Heart right ventricle (tissue), 16 donors: ENCODE measurements at regions not wholly inside any gene's neighbourhood (a gene's known extent, or its start where the extent isn't known, plus 50 kb on each side); places are given as distances from the start of the nearest gene placed in this dataset.

Experiments
- ATAC-seq, 8 donors: fragments of 200-7000 bp; cut with Tn5 transposase; one replicate each; pipeline ENCODE4 v1.9.1; 2020; ENCODE audit warnings: mild to moderate bottlenecking in 8 of 8, moderate library complexity in 8 of 8, moderate number of reproducible peaks in 1 of 8
- DNase-seq, 2 donors: peaks; one replicate each; pipeline ENCODE4 v3.0.0-alpha.2; 2020
- H3K27ac ChIP-seq, 10 donors: fragments of 200-600 bp; sonication (generic) in 2 of 10; one replicate each; pipeline versions ENCODE4 v1.5.0 to v1.8.0; 2020 to 2022; ENCODE audit warnings: mild to moderate bottlenecking in 3 of 10
- H3K27me3 ChIP-seq, 7 donors: fragments of 200-600 bp; one replicate each; pipeline ENCODE4 v1.8.0; 2021 to 2022; ENCODE audit warnings: mild to moderate bottlenecking in 2 of 7
- H3K36me3 ChIP-seq, 9 donors: fragments of 200-600 bp; sonication (generic) in 1 of 9; one replicate each; pipeline versions ENCODE4 v1.5.0 to v1.8.0; 2020 to 2022; ENCODE audit warnings: mild to moderate bottlenecking in 2 of 9
- H3K4me1 ChIP-seq, 9 donors: fragments of 200-600 bp; sonication (generic) in 1 of 9; one replicate each; pipeline versions ENCODE4 v1.5.0 to v1.8.0; 2020 to 2022; ENCODE audit warnings: mild to moderate bottlenecking in 4 of 9
- H3K4me3 ChIP-seq, 10 donors: fragments of 200-600 bp; sonication (generic) in 2 of 10; one replicate each; pipeline versions ENCODE4 v1.5.0 to v1.8.0; 2020 to 2022; ENCODE audit warnings: mild to moderate bottlenecking in 7 of 10, moderate library complexity in 2 of 10
- H3K9me3 ChIP-seq, 11 donors: fragments of 200-600 bp in 10 of 11; sonication (generic) in 2 of 11; one replicate each; pipeline versions ENCODE4 v1.5.0 to v1.8.0; 2013 to 2022; ENCODE audit warnings: mild to moderate bottlenecking in 2 of 11, control low read depth in 1 of 11, moderate library complexity in 1 of 11
- WGBS, 2 donors: extraction: QIAGEN DNeasy Blood & Tissue Kit; methylation state at CpG; one replicate each; pipeline ENCODE4 v1.1.7; 2013; ENCODE audit warnings: inconsistent platforms in 1 of 2; 5-methylcytosine and 5-hydroxymethylcytosine counted together
- intact Hi-C, 10 donors: fragments of 100-400 bp; cut with DNase I; formaldehyde crosslinking; loops; one replicate each; pipeline versions ENCODE4 v1.11.1 to v1.14.2; 2022
- TF ChIP-seq, protein P1 (sequence below), 9 donors: fragments of 200-600 bp; sonication (generic) in 2 of 9; IDR thresholded peaks; one replicate each; pipeline versions ENCODE4 v1.5.0 to v1.8.0; 2021 to 2022; ENCODE audit warnings: antibody characterized with exemption in 9 of 9, mild to moderate bottlenecking in 5 of 9, moderate library complexity in 1 of 9
- donor health status: Arrhythmogenic right ventricular cardiomyopathy.
- donor health status: ischemic (EF 13 %, LVEDD 7.1; RV severe dilation, severe dysfunction).
- donor health status: healthy with polysubstance abuse.
- donor health status: DM: no; HTN: yes; CAD: no.
- donor health status: DM: no; HTN: no; CAD: no.
- donor health status: ischemic (EF 25% LVEDD 6.9; RV normal size, moderate dysfunction).
- donor health status: ischemic (EF 25% LVEDD 5.7; RV mildly dilated, moderate dysfunction).
- donor health status: healthy.
- donor health status: DM: yes; HTN: yes; CAD: no.
- donor health status: Ischemic cardiomyopathy.
- donor health status: ischemic (EF 35%, LVEDD 5.7; RV mildly dilated, moderate dysfunction).
- donor health status: nonischemic (EF 11% LVEDD 7.7; RV severe dilation, severe dysfunction).
- donor health status: DM: yes; HTN: yes; CAD: no.
- donor health status: PGD.
- donor health status: ischemic (EF 29% LVEDD 5.4; RV normal size, mild dysfunction).
- donor health status: nonischemic (EF 23%, LVEDD 6.1; RV moderate dilation, normal function).

DNA sequence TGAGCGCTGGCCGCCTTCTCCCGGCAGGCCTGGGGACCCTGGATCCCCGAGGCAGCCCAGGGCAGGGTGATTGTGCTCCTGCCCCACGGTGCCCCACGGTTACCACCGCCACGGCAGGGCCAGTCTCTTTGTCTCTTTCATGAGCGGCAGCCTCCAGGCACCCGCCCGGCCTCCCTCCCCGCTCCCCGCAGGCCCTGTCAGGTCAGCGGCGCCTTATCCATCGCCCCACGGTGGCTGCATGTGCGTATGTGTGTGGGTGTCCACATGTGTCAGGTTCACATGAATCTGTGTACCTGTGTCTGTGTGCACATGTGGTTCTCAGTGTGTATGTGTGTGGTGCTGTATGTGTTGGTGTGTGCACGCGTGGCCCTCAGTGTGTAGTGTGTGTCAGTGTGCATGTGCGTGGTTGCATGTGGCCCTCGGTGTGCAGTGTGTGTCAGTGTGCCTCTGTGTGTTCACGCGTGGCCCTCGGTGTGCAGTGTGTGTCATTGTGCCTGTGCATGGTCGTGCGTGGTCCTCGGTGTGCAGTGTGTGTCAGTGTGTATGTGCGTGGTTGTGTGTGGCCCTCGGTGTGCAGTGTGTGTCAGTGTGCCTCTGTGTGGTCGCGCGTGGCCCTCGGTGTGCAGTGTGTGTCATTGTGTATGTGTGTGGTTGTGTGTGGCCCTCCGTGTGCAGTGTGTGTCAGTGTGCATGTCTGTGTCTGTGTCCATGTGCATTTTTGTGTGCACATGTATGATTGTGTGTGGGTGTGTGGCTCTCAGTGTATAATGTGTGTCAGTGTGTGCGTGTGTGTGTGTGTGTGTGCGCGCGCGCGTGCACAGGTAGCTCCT is 239.2 kb upstream of the GSE1 start:
- no peak overlapping the region for H3K4me3 ChIP-seq
- no peaks in the 10 kb centered on the region for H3K36me3 ChIP-seq
- peaks cover 9 to 53% (median 30%) of the 10 kb centered on the region in 9 donors for H3K4me1 ChIP-seq
- no peak for DNase-seq
- no peaks in the 10 kb centered on the region for H3K9me3 ChIP-seq
- 92 to 93% methylated on average over 41 of the region's 41 CpGs for WGBS, 2 donors
- intact Hi-C loops: loop anchor here in 1 of 10 donors (5.0 kb wide), 1 partner anchor 238 kb away; the partner anchor contains the start of gene GSE1
- no peak for ATAC-seq
- H3K27ac ChIP-seq: no peak overlapping the region
- H3K27me3 ChIP-seq: no peaks in the 10 kb centered on the region
- TF ChIP-seq, protein P1, sequence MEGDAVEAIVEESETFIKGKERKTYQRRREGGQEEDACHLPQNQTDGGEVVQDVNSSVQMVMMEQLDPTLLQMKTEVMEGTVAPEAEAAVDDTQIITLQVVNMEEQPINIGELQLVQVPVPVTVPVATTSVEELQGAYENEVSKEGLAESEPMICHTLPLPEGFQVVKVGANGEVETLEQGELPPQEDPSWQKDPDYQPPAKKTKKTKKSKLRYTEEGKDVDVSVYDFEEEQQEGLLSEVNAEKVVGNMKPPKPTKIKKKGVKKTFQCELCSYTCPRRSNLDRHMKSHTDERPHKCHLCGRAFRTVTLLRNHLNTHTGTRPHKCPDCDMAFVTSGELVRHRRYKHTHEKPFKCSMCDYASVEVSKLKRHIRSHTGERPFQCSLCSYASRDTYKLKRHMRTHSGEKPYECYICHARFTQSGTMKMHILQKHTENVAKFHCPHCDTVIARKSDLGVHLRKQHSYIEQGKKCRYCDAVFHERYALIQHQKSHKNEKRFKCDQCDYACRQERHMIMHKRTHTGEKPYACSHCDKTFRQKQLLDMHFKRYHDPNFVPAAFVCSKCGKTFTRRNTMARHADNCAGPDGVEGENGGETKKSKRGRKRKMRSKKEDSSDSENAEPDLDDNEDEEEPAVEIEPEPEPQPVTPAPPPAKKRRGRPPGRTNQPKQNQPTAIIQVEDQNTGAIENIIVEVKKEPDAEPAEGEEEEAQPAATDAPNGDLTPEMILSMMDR (IDR thresholded peaks at IDR 0.05): no peak

DNA sequence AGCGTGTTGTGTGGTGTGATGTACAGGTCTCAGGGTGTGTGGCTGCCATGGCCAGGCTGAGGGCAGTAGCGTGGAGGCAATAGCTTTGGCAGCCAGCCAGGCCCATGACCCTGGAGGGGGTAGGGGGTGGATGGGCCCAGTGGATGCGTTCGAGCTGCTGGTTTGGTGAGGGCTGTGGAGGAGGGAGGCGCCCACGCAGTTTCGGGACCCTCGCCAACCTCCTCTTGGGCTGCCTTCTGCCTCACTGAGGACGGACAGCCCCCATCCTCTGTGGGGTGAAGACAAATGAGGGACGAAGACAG is 238.6 kb upstream of the GSE1 start:
- intact Hi-C loops: loop anchor here in 1 of 10 donors (5.0 kb wide), 1 partner anchor 238 kb away; the partner anchor contains the start of gene GSE1
- no peak for ATAC-seq
- peaks cover 9 to 59% (median 34%) of the 10 kb centered on the region in 9 donors for H3K4me1 ChIP-seq

DNA sequence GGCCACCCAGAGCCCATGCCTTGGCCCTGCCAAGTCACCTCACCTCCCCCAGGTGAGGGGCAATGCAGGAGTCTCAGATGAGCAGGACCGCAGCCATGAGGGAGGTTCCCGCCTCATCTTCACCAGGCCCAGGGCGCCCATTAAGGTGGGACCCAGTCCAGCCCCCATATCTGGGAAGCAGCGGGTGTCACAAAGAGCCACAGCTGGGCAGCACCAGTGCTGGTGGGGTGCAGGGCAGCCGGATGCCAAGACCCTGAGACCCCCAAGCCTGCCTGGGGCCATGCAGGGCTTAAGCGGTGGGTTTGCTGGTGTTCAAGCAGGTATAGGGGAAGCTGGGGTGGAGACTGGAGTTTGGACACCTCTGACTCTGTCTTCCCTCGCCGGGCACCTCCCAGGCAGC is 237.8 kb upstream of the GSE1 start:
- DNase-seq (no peak), ATAC-seq (no peak)
- TF ChIP-seq, protein P1 (IDR thresholded peaks at IDR 0.05): no peak
- Histone ChIP-seq H3K27me3 (no peaks in the 10 kb centered on the region), H3K9me3 (no peaks in the 10 kb centered on the region), H3K27ac (no peak overlapping the region), H3K4me1 (peaks cover 4 to 57% (median 38%) of the 10 kb centered on the region in 9 donors), H3K4me3 (no peak overlapping the region), H3K36me3 (no peaks in the 10 kb centered on the region)
- intact Hi-C loops: no loop called here
- 97 to 98% methylated on average over 8 of the region's 8 CpGs for WGBS, 2 donors

More for the DNA sequence above, 238.6 kb upstream of the GSE1 start:
- WGBS, 2 donors: 71 to 73% methylated on average over 10 of the region's 10 CpGs
- no peaks in the 10 kb centered on the region for H3K27me3 ChIP-seq
- H3K27ac ChIP-seq: no peak overlapping the region
- H3K36me3 ChIP-seq: no peaks in the 10 kb centered on the region
- DNase-seq: no peak
- H3K4me3 ChIP-seq: no peak overlapping the region
- TF ChIP-seq, protein P1 (IDR thresholded peaks at IDR 0.05): no peak
- no peaks in the 10 kb centered on the region for H3K9me3 ChIP-seq

DNA sequence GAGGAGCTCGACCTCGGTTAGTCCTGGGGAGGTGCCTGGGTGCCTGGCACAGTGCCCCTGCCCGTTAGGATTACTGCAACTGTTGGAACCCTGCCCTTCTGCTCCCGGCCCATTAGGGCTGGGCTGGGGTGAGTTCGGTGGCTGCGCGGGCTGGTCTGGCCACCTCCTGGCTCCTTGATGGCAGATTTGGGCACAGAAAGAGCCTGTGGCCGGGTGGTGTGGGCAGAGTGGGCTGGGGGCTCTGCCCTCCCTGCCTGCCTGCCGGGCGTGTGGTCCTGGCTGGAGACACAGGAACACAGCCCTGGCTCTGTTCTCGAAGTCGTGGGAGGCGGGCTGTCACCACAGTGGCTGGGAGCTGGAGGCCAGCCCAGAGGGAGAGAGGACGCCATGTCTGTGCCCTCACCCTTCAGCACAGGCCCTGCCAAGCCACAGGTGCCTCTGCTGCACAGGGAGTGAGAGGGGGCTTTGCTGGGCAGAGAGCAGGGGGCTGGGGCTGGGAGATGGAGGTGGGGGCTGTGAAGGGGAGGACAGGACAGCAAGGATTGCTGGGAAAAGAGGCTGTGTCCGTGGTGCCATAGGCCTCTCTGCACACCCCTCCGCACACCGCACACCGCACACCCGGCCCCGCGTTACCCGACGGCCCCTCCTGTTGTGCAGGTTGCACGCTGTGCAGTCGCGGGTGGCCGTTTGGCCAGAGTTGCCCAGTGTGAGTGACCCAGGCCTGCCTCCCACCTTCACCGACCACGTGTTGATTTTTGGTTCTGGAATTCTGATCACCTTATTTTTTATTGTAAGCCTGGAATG is 236.6 kb upstream of the GSE1 start:
- H3K27ac ChIP-seq: peak overlapping the region in 9 of 10 donors; percentile 32 to 66 (median 46)
- intact Hi-C loops: no loop called here
- no peaks in the 10 kb centered on the region for H3K36me3 ChIP-seq
- H3K9me3 ChIP-seq: no peaks in the 10 kb centered on the region
- TF ChIP-seq, protein P1 (IDR thresholded peaks at IDR 0.05): no peak
- DNase-seq (peak; percentile 63 to 72), ATAC-seq (peak; percentile 48 to 94 (median 81))
- no peak overlapping the region for H3K4me3 ChIP-seq
- WGBS, 2 donors: 60 to 71% methylated on average over 29 of the region's 29 CpGs
- peaks cover 3 to 54% (median 38%) of the 10 kb centered on the region in 9 donors for H3K4me1 ChIP-seq
- no peaks in the 10 kb centered on the region for H3K27me3 ChIP-seq
